Ovary (tissue), 7 donors: ENCODE measurements at regions not wholly inside any gene's neighbourhood (a gene's known extent, or its start where the extent isn't known, plus 50 kb on each side); places are given as distances from the start of the nearest gene placed in this dataset.

Experiments
- DNase-seq, 5 donors: peaks; one replicate each; pipeline ENCODE4 v3.0.0-alpha.2; 2019 to 2020
- H3K27ac ChIP-seq, 2 donors: fragments of 200-600 bp; one replicate each; pipeline versions ENCODE4 v1.5.1 to v1.8.0; 2019 to 2022
- H3K27me3 ChIP-seq: fragments of 200-600 bp; one replicate; pipeline ENCODE4 v1.8.0; 2022
- H3K36me3 ChIP-seq: fragments of 200-600 bp; sonication (generic); one replicate; pipeline ENCODE4 v1.5.1; 2019
- H3K4me1 ChIP-seq: one replicate; pipeline ENCODE4 v1.8.1; 2013; ENCODE audit warnings: mild to moderate bottlenecking, moderate library complexity; ENCODE audit not compliant: insufficient read depth
- H3K4me3 ChIP-seq: fragments of 200-600 bp; sonication (generic); one replicate; pipeline ENCODE4 v1.5.1; 2017
- H3K9me3 ChIP-seq, 2 donors: fragments of 200-600 bp in 1 of 2; sonication (generic) in 1 of 2; one replicate each; pipeline versions ENCODE4 v1.5.1 to v1.8.1; 2013 to 2019; ENCODE audit warnings: mild to moderate bottlenecking in 1 of 2, moderate library complexity in 1 of 2
- EP300 ChIP-seq: sonication (generic); formaldehyde crosslinking; IDR thresholded peaks from one replicate; pipeline ENCODE4 v1.6.1; 2017; ENCODE audit warnings: antibody characterized with exemption
- POLR2A ChIP-seq: fragments of 450-650 bp; IDR thresholded peaks from one replicate; pipeline ENCODE4 v1.6.1; 2017; ENCODE audit warnings: antibody characterized with exemption, mild to moderate bottlenecking, moderate library complexity
- WGBS, 3 donors: extraction: QIAGEN DNeasy Blood & Tissue Kit in 1 of 3; methylation state at CpG; one replicate each; pipeline versions ENCODE4 v1.1.5 to v1.1.7; 2013 to 2017; 5-methylcytosine and 5-hydroxymethylcytosine counted together
- intact Hi-C, 4 donors: fragments of 100-400 bp; cut with DNase I; formaldehyde crosslinking; loops; one replicate each; pipeline versions ENCODE4 v1.11.0 to v1.15.1; 2022 to 2023
- TF ChIP-seq, protein P1 (sequence below), 3 donors: fragments of 450-650 bp in 2 of 3; fragments of 200-600 bp in 1 of 3; IDR thresholded peaks; one replicate each; pipeline versions ENCODE4 v1.5.1 to v1.8.0; 2016 to 2022; ENCODE audit warnings: antibody characterized with exemption in 3 of 3, mild to moderate bottlenecking in 1 of 3
- donor health status: DM: no; HTN: no; CAD: no; lungs with moderate emphysema.
- donor health status: DM: no; HTN: no; CAD: no.
- donor health status: Bipolar disorder and iron deficiency.
- donor health status: DM: no; HTN: no; CAD: no.
- donor health status: DM: yes; HTN: yes; CAD: no.

DNA sequence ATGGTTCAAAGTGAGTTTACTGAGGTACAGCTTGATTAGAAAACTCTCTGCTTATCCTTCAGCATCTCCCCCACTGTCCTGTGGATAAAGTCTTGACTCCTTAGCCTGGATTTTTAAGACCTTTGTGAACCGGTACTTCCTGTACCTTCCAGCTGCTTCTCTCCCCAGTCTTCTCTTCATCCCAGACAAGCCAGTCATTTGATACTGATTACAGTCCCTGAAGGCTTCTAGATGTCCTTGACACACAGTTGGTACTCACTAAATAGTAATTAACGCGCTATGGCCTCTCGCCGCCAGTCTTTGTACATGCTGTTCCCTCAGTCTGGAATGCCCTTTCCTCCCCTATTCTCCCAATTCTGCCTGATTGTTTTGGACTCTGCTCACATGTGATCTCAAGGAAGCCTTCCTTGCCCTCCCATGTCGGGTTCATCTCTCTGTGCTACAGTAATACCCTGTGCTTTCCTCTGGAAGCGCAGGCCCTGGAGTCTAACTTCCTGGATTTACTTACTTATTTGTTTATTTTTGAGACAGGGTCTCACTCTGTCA, 50.6 kb upstream of the PTGR2 start:
- no peak for TF ChIP-seq EP300
- TF ChIP-seq, protein P1, sequence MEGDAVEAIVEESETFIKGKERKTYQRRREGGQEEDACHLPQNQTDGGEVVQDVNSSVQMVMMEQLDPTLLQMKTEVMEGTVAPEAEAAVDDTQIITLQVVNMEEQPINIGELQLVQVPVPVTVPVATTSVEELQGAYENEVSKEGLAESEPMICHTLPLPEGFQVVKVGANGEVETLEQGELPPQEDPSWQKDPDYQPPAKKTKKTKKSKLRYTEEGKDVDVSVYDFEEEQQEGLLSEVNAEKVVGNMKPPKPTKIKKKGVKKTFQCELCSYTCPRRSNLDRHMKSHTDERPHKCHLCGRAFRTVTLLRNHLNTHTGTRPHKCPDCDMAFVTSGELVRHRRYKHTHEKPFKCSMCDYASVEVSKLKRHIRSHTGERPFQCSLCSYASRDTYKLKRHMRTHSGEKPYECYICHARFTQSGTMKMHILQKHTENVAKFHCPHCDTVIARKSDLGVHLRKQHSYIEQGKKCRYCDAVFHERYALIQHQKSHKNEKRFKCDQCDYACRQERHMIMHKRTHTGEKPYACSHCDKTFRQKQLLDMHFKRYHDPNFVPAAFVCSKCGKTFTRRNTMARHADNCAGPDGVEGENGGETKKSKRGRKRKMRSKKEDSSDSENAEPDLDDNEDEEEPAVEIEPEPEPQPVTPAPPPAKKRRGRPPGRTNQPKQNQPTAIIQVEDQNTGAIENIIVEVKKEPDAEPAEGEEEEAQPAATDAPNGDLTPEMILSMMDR (IDR thresholded peaks at IDR 0.05) = no peak
- no peak for TF ChIP-seq POLR2A
- H3K36me3 ChIP-seq = no peaks in the 10 kb centered on the region
- H3K4me1 ChIP-seq = no peaks in the 10 kb centered on the region
- H3K27me3 ChIP-seq = no peaks in the 10 kb centered on the region
- no peaks in the 10 kb centered on the region for H3K9me3 ChIP-seq
- WGBS, 3 donors = 89 to 90% (median 90%) methylated on average over 7 of the region's 7 CpGs
- no peak overlapping the region for H3K27ac ChIP-seq
- no peak overlapping the region for H3K4me3 ChIP-seq
- intact Hi-C loops = no loop called here
- DNase-seq = no peak

DNA sequence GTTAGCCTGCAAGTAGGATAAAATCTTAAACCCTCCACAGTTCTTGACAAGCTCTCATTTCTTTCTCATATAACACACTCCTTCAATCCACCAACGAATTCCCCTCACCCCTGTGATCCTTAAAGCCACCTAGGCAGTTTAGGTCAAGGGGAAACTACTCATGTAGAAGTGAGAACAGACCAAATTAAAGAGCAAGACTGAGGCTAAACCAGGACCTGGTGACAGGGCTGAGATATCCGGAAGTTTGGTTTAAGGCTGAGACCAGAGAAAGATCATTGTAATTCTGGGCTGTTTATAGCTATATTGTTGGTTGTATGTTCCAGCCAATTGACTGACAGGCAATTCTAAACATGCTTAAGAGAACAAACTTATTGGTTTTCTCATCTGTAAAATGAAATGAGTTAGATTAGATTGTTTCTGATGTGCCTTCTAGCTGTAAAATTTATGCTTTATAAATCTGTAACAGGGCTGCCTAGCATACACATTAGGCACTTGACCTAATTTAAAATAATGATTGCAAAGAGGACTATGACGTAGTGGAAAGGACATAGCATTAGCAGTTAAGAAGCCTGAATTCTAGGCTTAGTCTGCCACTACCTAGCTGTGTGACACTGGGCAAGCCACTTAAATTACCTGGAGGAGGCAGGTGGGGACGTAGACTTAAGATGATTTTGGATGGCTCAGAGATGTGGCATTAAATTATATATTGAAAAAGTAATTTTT, 53.9 kb upstream of the PTGR2 start:
- 83 to 85% (median 84%) methylated on average over 4 of the region's 4 CpGs for WGBS, 3 donors
- Histone ChIP-seq H3K4me3 (no peak overlapping the region), H3K27me3 (no peaks in the 10 kb centered on the region), H3K27ac (no peak overlapping the region), H3K9me3 (no peaks in the 10 kb centered on the region), H3K36me3 (no peaks in the 10 kb centered on the region), H3K4me1 (peaks cover 6% of the 10 kb centered on the region)
- DNase-seq = no peak
- intact Hi-C loops = no loop called here
- TF ChIP-seq EP300 (no peak), POLR2A (no peak)
- TF ChIP-seq, protein P1 (IDR thresholded peaks at IDR 0.05) = no peak

DNA sequence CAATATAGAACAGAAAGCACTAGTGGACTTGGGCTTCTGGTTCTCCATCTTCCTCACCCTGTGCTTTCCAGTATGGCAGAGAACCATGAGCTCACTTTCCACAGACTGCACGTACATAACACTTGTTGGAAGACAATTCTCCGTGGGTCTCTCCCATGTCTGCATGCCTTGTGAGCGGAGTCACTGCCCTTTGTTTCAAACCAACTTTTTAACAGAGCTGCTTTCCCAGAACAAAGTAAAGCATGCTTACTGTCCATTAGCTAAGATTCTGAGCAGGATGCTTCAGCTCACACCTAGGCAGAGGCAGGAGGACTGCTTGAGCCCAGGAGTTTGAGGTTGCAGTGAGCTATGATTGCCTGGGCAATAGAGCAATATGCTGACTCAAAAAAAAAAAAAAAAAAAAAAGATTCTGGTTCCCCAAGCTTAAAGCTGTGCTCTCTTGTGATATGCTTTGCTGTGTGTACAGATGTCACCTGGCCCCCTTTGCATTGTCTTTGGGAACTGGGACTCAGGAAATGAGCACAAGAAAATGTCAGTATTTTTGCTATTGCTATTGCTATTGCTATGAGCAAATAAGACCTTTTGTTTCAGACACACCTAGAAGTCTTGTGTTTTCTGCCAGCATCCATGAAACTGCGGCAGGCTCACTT, 54.6 kb upstream of the PTGR2 start:
- no peak for TF ChIP-seq EP300
- no peak for TF ChIP-seq POLR2A
- TF ChIP-seq, protein P1 (IDR thresholded peaks at IDR 0.05) = no peak
- no peak for DNase-seq
- no peaks in the 10 kb centered on the region for H3K9me3 ChIP-seq
- no peaks in the 10 kb centered on the region for H3K27me3 ChIP-seq
- no peaks in the 10 kb centered on the region for H3K36me3 ChIP-seq
- intact Hi-C loops = no loop called here
- no peak overlapping the region for H3K4me3 ChIP-seq
- H3K4me1 ChIP-seq = peaks cover 9% of the 10 kb centered on the region
- H3K27ac ChIP-seq = no peak overlapping the region
- WGBS, 3 donors = 79 to 86% (median 84%) methylated on average over 4 of the region's 4 CpGs

DNA sequence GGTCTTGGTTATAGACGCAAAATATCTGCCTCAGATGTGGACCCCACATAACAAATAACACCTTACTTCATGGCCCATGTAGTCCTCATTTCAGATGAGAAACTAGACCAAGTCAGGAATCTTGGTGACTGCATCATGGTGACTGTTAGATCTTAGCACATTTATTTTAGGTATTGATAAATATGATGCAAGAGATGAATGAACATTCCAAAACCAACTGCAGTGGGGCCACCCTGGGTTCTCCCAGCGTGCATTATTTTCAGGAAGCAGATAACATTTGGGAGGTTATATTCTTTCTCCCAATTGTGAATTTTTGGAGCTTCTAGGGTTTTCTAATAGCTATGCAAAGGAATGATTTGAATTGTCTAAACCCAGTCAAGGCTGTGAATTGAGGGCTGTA, 55.2 kb upstream of the PTGR2 start:
- Histone ChIP-seq H3K9me3 (no peaks in the 10 kb centered on the region), H3K27me3 (no peaks in the 10 kb centered on the region), H3K36me3 (no peaks in the 10 kb centered on the region), H3K4me3 (no peak overlapping the region), H3K27ac (no peak overlapping the region), H3K4me1 (peaks cover 9% of the 10 kb centered on the region)
- intact Hi-C loops = no loop called here
- WGBS, 3 donors = 79 to 85% (median 83%) methylated on average over 2 of the region's 2 CpGs
- no peak for DNase-seq
- TF ChIP-seq, protein P1 (IDR thresholded peaks at IDR 0.05) = no peak
- TF ChIP-seq EP300 (no peak), POLR2A (no peak)
